ENCODE measurements at regions not wholly inside any gene's neighbourhood (a gene's known extent, or its start where the extent isn't known, plus 50 kb on each side); places are given as distances from the start of the nearest gene placed in this dataset.

DNA sequence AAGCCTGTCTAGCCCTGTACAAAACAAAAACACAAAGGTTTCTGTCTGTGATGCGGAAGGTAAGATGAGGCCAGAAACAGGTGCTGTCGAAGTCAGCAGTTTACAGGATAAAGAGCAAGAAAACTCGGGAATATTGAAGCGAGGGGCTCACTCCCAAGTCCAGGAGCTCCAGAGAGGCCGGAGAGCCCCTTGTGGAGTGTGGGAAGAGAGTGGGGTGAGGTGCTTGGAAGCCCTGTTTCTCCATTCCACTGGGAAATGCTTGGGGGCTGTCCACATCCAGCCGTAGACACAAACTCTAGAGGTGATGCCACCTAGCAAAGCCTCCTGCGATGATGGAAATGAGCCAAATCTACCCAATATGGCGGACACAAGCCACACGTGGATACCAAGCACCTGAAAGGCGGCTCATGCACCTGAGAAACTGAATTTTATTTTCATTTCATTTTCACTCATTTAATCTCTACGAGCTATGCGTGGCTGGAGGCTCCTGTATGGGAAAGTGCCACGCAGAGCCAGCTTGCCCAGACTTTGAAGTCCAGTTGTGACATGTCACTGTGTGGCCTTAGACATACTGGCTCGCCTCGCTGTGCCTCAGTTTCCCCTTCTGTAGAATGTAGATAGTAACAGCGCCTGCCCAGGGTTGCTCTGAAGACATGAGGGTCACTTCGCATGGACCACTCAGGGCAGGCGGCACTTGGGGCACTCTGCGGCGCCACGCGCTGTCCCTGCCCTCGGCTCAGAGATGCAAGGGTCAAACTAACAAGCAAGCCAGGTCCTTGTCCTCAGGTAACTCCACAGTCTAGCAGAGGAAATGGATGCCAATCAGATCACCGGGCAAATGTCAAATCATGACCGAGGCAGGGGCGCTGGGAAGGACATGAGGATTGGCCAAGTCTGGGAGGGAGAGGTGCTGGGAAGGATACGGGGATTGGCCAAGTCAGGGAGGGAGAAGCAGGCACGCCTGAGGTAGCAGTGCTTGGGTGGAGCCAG lies 684.7 kb downstream of the TBC1D22A start:
- no peak for DNase-seq

DNA sequence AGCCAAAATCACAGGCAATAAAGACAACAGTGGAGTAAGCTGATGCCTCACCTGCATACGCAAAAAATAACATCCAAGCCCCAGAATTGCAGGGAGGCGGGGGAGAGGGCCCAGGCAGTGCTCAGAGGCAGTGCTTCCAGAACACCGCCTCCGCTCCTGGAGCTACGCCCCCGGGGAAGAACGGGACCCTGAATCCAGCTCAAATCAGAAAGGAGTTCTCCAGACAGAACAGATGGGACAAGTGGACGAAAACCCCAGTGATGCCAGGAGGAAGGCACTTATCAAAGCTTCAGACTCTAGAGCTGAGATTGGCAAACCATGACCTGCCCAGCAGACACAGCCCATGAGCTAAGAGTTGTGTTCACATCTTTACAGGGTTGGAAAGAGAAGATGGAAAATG lies 683.9 kb downstream of the TBC1D22A start:
- DNase-seq, result no peak

DNA sequence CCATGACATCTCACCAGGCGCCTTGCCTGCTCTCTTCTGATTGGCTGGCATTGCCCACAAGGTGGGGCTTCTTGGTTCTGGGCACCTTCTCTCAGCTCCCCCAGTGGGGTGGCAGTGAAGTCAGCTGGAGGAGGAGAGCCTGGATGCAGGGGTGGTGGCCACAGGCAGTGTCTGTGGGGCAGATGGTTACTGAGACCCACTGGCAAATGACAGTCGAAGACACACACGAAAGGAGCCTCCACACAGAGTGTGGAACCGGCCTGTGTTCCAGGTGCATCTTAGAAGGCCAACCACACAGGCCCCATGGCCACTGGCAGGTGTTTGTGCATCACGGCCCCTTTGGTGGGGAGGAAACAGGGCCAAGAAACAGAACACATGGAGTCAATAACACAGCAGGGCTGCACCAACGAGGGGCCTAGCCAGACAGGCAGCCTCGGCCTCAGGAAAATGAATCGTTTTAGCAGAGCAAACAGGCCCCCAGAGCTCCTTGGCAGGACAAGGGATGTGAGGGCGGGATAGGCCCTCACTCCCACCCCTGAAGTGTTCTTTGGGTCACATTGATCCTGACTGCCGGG lies 683.4 kb downstream of the TBC1D22A start:
- DNase-seq, result no peak

DNA sequence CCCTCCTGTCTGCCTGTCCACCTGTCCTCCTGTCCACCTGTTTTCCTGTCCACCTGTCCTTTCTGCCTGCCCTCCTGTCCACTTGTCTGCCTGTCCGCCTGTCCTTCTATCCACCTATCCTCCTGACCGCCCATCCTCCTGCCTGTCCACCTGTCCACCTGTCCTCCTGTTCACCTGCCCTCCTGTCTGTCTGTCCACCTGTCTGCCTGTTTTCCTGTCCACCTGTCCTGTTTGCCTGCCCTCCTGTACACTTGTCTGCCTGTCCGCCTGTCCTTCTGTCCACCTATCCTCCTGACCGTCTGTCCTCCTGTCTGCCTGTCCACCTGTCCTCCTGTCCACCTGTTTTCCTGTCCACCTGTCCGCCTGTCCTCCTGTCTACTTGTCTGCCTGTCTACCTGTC lies 682.8 kb downstream of the TBC1D22A start:
- DNase-seq, result no peak

DNA sequence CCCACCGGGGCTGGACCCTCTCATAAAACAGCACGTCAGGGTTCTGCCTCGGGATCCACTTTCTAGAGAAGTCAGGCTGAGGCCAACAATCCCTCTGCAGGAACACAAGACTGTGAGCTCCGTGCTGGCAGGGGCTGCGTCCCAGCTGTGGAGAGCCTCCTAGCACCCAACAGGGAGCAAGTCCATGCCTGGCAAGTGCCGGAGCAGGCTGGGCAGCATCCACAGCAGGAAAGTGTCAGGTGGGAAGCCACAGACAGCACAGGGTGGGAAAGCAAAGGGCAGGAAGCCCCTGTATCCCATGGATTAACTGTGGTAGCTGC lies 682.3 kb downstream of the TBC1D22A start:
- no peak for DNase-seq

DNA sequence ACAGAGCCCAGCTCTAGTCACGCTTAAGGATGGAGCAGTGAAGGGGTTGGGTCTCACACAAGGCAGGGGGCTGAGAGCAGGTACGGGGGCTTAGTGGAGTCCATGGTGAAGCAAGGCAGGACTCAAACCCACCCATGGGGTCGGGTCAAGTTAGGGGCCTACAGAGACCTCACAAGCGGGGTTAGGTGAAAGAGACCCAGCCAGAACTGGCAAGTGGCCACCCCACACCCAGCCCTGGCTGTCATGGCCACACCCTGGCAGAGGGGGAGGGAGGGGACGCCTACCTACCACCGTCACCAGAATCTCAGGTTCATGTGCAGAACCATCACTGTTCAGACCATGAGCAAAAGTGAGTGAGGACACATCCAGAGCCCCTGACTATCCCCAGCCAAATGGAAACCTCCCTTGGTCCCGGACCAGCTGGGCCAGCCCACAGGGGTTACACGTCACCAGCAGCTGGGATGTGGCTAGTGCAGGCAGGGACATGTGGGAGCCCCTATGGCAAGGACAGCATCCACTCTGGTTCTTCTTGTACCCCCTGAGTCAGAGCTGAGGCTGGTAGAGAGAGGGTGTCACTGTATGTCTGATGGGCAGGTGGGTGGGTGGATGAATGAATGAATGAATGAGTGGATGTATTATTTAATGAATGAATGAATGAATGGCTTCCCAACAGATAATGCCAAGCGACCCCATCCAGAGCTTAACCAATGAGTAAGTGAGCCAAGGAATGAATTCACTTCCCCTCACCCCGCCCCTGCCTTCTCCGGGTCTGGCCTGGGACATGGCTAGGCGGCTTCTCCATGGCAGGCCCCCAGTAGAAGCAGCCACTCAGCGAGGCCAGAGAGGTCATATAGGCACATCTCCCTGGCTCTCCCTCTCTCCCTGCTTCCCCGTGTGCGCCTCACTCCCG lies 681.6 kb downstream of the TBC1D22A start:
- no peak for DNase-seq

DNA sequence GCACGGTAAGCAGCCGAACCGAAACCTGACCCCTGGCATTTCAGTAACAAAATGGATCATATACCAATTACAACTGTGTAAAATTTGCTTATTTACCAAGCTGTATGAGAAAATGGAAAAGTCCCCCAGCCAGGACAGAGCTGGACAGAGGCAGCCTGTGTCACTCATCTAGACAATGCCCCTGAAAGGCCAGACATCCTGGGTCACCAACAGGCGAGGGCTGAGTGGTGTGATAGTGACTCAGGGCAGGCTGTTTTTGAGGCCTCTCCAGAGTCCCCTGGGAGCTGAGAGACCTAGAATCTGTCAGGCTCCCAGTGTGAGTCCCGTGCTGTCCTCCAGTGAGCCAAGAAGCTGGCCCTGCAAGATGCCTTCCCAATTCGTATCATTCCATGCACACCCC lies 680.4 kb downstream of the TBC1D22A start:
- DNase-seq, result no peak

DNA sequence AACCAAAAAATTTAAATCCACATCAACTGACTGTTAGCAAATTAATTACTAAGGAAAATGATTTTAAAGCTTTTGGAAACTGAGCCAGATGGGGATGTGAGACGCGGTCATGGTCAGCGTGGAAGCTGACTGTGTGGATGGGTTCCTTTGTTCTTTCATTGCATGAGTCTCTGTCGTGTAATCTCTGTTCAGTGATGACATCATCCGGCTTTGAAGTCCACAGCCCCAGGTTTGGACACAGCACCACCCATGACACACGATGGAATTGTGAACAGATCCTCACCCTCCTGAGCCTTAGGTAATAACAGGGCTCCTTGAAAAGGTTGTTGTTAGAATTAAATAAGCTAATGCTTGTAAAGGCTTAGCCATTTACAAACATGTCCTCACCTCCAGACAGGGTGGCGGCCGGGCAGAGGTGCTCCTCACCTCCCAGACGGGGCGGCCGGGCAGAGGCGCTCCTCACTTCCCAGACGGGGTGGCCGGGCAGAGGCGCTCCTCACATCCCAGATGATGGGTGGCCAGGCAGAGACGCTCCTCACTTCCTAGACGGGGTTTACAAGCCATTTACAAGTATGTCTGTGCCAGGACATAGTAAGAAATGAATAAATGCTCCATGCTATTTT lies 677.3 kb downstream of the TBC1D22A start:
- no peak for DNase-seq

DNA sequence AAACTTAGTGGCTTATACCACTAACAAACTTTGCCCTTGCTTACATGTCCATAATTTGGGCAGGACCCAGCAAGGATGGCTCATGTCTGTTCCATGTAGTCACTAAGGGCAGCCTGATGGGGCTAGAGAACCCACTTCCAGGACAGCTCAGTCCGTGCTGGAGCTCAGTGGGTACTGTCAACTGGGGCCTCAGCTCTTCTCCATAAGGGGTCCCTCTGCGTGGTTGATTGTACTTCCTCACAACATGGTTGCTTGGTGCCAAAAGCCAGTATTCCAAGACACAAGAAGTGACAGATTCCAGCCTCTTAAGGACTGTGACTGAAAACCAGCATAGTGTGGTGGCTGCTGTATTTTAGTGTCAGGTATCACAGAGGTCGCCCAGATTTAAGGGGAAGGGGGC lies 675.2 kb downstream of the TBC1D22A start:
- DNase-seq, result no peak

DNA sequence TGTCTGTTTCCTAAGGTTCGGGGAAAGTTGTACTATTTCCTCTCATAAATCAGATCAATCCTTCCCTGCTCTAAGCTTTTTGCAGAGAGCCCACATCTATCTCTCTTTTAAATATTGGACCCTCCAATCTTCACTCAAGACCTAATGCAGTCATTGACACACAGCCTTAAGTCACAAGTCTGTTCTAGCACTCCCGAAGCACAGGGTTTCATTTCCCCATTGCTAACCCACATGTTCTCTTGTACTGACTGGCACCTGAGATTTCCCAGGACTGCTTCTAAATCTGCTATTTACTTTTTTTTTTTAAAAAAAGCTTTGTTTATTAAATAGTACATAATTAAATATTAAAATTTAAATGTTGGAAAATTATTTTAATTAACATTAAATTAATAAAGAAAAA lies 674.7 kb downstream of the TBC1D22A start:
- DNase-seq, result no peak

DNA sequence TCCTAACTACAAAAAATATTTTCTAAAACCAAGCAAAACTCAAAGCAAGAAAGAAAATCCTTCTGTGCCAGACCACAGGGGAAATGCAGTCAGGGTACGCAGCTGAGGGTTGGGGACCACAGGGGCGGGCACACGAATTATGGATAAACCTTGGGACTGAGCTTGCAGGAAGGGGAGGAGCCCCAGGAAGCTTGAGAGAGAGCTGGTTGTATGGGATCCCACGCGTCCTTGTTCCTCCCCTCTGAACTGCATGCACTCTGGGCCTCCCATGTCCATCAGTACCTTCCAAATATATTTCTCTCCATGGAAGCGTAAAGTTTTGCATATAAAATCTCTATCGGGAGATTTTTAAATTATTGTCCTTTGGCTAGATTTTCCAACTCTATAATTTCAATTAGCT lies 673.4 kb downstream of the TBC1D22A start:
- DNase-seq, result no peak

DNA sequence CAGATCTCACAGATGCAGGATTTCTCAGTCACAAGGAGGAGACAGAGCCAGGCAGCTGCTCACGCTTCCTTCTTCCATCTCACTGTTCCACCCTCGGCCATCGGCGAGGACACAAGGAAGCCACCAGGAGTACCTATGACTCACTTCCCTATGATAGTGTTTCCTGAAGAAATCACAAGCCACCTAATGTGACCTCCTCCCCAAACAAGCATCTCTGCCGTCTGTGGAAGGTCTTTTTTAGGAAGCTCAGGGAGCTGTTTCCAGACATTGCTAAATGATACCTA lies 672.7 kb downstream of the TBC1D22A start:
- DNase-seq, result no peak

DNA sequence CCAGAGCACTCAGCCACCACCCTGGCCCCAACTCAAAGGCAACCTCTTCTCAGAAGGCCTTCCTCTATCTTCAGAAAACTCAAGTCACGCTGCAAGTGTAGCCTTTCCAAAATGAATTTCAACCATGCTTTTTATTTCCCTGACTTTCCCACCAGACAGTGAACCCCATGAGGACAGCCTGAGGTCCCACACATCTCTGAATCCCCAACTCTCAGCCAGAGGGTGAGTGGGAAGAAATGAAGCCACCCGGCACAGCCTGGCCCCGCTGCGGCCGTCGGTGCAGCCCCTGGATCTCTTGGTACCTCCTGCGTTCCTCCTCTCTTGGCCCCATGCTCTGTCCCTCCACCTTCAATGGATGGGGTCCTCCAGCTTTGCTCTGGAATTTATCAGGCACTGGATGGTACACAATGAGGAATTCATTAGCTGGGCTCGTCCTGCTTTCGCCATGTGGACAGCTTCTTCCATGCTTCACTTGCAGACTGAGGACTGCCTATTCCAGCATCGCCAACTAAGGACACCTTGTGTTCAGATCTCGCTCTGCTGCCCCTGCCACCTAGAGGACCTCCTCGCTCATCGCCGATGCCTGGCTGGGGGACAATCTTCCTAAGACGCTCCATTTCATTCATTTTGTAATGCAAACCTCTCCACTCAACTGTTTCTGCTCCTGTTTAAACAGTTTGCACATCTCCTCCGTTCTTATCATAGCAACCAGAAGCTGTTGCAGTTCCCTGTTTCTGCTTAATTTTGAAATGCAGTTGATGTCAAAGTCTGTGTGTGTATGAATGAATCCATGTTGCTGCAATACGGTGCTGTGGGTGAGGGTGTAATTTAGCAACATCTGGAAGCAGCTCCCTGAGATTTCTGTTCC lies 672.1 kb downstream of the TBC1D22A start:
- no peak for DNase-seq

DNA sequence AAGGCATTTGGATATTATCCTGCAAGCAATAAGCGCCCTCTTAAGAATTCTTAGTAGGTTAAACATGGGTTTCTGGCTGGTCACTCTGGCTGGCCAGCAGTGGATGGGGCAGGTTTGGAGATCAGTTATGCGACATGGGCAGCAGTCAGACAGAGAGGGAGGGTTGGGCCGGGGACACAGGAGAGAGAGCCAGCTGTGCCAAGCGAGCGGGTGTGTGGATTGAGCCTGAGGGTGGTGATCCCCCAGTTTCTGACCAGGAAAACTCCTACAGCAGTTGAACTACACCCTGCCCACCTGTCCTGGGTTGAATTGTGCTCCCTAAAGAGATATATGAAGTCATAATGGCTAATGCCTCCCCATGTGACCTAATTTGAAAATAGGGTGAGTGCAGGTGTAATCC lies 671.2 kb downstream of the TBC1D22A start:
- no peak for DNase-seq

DNA sequence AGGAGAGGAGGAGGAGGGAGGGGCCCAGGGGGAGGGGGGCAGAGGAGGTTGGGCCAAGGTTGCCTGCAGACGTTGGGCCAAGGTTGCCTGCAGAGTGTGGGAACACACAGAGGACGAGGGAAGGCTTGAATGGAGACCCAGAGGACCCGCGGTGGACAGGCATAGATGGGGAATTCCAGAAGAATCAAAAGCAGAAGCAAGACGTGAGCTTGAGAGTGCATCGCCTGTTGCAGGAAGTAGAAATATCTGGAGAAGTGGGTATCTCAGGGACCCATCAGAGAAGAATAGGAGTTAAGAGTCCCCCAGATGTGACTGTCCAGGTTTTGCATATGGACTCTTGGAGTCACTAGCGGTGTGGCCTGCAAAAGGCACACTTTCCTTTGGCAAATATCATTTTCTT lies 670.2 kb downstream of the TBC1D22A start:
- no peak for DNase-seq

DNA sequence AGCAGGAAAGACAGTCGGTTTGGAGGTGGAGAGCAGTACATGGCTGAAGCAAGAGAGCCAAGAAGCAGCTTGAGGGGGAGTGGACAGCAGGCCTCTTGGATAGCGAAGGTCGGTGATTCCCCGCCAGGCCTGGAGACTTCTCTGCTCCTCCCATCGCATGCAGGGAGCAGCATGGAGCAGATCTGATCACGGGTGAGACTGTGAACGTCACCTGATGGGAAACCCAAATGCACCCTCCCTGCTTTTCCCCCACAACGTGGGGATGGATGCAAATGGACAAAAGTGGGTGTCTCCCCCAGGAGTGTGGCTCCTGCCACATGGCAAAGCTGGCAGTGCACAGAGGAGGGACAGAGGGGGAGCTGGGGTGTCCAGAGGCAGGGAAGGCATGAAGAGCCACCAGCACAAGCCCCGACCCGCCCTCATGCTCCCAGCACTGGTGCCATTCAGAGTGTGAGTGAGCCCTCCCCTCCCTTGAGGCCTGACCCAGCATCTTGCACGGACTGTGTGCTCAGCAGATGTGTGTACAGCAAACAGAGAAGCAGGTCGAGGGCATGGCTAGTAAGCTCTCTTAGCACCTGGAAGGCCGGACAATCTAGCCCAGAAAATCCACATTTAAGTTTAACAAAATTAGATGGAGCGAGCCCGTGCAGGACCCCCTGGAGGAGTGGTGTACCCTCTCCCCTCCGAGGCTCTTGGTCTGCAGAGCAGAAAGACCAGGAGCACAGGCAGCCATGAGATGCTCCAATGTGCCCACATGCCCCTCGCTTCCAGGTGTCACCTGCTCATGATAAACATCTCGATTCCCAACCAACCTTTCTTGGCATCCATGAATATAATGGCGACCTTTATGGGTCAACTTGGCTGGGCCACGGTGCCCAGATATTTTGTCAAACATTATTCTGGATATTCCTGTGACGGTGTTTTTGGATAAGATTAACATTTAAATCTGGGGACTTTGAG lies 661.7 kb downstream of the TBC1D22A start:
- no peak for DNase-seq

DNA sequence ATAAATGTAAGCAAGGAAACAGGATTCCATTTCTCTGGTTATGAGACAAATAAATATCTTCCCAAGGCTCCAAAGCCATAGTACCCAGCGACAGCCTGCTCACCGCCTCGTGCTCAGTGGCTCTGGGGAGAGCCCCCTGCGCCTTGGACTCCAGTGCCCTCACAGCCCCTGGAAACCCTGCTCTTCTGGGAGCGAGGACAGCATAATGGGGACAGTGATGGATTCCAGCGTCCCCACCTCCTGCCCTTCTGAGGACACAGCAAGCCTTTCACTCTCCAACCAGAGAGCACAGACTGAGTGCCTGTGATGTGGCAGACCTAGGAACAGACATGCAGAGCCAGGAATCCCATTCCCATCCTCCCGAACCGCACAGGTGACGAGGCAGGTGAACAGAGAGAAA lies 660.8 kb downstream of the TBC1D22A start:
- no peak for DNase-seq

DNA sequence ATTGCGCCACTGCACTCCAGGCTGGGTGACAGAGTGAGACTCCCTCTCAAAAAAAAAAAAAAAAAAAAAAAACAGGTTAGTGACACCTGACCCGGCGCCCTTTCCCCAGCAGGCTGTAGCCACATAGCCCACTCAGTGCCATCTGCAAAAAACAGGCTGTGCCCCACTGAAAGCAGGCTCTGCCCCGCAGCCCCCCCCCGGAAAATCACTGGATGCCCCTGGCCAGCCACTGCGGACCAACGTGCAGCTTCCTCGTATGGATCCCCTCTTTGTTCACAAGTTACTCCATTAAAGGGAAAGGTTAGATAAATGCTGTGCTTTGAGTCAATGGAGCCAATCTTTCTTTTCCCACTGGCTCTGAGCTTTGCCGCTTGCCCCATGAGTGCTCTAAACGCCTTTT lies 660.3 kb downstream of the TBC1D22A start:
- no peak for DNase-seq

DNA sequence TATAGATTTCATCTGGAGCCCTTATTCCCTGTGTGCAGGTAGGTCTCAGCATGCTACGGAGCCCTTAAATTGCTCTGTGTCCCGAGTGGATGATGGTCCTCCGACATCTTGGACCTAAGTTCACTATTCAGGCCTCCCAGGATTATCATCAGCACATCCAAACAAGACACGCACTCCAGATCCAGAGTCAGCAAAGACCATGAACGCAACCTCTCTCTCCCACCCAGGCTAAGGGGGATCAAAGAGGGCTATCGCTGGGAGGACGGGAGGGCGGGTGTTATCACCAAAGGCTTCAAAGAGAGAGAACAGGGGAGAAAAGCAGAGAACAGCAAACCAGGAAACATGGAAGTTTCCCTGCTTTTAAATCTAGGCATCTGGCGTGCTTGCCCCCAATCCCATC lies 659.4 kb downstream of the TBC1D22A start:
- DNase-seq, result no peak

DNA sequence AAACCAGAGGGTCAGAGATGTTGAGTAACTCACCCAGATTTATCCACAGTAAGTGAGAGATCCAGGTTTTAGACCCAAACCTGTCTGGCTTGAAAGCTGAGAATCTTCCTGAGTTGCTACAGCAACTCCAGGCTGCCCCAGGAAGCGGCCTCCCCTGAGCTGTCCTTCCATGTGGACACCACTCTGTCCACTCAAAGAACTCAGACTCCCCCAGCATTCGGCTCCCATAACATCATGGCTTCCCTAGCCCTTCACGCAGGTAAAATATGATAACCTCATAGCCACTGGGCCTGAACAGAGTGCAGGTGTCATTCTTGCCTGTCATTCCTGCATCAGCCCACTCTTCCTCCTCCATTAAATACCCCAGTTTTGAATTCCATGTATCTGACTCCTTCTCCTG lies 657.8 kb downstream of the TBC1D22A start:
- no peak for DNase-seq

DNA sequence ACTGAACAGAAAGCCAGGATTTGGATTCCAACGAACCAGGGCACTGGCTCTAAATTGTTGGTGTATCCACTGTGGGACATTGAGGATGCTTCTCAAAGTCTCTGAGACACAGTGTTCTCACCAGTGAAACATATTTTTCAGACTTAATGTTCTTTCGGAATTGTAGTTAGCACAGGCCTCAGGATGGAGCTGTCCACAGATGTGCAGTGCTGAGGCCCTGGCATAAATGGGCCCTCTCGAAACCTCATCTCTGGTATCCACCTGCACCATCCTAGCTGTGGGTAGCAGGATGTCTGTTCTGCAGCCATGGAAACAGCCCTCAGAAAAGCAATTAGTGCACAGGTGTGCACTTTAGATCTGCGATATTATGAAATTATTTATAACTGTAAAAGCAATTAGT lies 656.8 kb downstream of the TBC1D22A start:
- DNase-seq, result no peak

Data from NCI-H2171 (cell line).